C4-2B (cell line): ENCODE measurements at regions not wholly inside any gene's neighbourhood (a gene's known extent, or its start where the extent isn't known, plus 50 kb on each side); places are given as distances from the start of the nearest gene placed in this dataset.

Experiments
- H3K27ac ChIP-seq: fragments of 450-650 bp; 2 replicates; pipeline ENCODE4 v1.5.1; 2017
- CTCF ChIP-seq: fragments of 450-650 bp; conservative IDR thresholded peaks from 2 replicates; pipeline ENCODE4 v1.5.1; 2017; ENCODE audit warnings: mild to moderate bottlenecking
- ZFX ChIP-seq: fragments of 450-650 bp; IDR thresholded peaks from 2 replicates; pipeline ENCODE4 v1.6.1; 2017

- H3K27ac ChIP-seq = no peak overlapping the region
- TF ChIP-seq ZFX = no peak
- no peak for TF ChIP-seq CTCF
These were observed 69.8 kb downstream of the KCTD12 start for GRCh38 chr13:76816394-76816793.

- H3K27ac ChIP-seq = no peak overlapping the region
- no peak for TF ChIP-seq ZFX
- no peak for TF ChIP-seq CTCF
These were observed 70.9 kb downstream of the KCTD12 start for GRCh38 chr13:76815344-76815743.

GRCh38 chr13:76813891-76814290 lies 72.3 kb downstream of the KCTD12 start:
- no peak overlapping the region for H3K27ac ChIP-seq
- no peak for TF ChIP-seq ZFX
- no peak for TF ChIP-seq CTCF

GRCh38 chr13:76813000-76813691 lies 73.1 kb downstream of the KCTD12 start:
- no peak for TF ChIP-seq CTCF
- TF ChIP-seq ZFX = no peak
- H3K27ac ChIP-seq = no peak overlapping the region

- TF ChIP-seq CTCF = no peak
- no peak for TF ChIP-seq ZFX
- no peak overlapping the region for H3K27ac ChIP-seq
These were observed 73.9 kb downstream of the KCTD12 start for GRCh38 chr13:76812206-76812897.

- H3K27ac ChIP-seq = no peak overlapping the region
- TF ChIP-seq ZFX = no peak
- TF ChIP-seq CTCF = no peak
These were observed 76.8 kb downstream of the KCTD12 start for GRCh38 chr13:76809389-76809788.

GRCh38 chr13:76808927-76809326 lies 77.3 kb downstream of the KCTD12 start:
- no peak overlapping the region for H3K27ac ChIP-seq
- TF ChIP-seq CTCF = no peak
- no peak for TF ChIP-seq ZFX
